Stimulated activated CD8-positive, alpha-beta memory T cell treated with anti-CD3 and anti-CD28 coated beads, Interleukin-7, amount 100 ng/mL, for 24 hours (primary cell): ENCODE measurements at regions not wholly inside any gene's neighbourhood (a gene's known extent, or its start where the extent isn't known, plus 50 kb on each side); places are given as distances from the start of the nearest gene placed in this dataset.

ENCODE experiments used
- DNase-seq: peaks from one replicate; pipeline ENCODE4 v3.0.0-alpha.2; 2020; ENCODE audit warnings: low read depth

- DNase-seq, result no peak
Measured at GRCh38 chr2:144686518-144687215, 166.7 kb upstream of the ZEB2 start.

DNA sequence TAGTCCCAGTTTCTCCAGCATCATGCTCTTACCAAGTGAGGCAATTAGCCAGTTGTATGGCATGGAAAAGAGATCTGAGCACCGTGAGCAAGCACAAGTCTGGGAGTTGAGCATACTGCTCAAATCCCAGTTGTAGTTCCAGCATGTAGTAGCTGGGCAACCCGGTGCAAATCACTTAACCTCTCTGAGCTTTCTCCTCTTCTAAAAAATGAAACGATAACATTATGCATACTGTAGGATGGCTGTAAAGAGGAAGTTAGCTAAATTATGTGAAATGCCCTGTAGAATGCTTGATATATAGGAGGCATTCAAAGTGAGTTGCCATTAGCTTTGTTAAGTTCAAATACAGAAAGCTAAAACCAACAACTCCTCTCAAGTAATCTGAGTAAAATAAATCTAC is 164.0 kb upstream of the ZEB2 start:
- no peak for DNase-seq

DNA sequence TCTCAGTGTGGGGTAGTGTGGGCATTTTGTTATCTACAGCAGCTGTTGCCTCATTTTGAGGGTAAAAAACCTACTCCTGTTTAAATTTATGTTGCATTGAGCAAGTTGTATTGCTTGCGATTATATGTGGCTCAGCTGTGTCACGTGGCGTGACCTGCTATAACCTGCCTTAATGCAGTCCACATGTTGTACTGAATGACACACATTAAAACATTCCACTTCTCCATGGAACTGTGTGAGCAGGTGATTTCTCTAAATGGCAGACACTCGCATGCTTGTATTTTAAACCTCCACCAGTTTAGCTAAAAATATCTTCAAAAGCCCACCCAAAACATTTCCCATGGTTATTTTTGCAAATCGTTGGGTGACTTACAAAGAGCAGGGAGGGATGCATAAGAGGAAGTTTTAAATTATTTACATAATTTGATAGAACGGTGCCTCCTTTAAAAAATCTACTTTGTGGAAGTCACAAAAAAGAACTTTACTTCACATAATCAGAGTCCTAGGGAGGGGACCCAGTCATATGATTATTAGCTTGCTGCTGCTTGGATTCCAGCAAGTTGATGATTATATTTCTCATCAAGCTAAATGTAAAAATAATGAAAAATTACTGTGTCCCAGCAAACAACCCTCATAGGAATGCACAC is 163.3 kb upstream of the ZEB2 start:
- no peak for DNase-seq

- DNase-seq, result no peak
Measured at GRCh38 chr2:144682248-144682647, 162.3 kb upstream of the ZEB2 start.

DNA sequence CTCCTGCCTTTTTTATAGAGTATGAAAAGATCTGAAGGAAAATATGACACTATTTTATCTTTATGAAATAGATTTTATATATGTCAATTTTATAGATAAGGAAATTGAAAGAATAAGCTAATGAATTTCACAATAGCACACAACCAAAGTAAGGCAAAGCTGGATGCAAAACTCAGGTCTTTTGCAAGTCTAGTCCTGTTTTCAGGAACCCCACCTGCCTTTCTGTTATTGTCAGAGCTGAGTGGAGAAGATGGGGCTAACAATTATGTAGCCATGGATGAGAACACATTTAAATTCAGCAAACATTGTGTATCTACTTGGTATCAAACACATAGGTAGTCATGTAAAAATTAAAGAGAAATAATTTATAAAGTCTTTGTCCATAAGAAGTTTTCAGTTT is 161.5 kb upstream of the ZEB2 start:
- no peak for DNase-seq

DNA sequence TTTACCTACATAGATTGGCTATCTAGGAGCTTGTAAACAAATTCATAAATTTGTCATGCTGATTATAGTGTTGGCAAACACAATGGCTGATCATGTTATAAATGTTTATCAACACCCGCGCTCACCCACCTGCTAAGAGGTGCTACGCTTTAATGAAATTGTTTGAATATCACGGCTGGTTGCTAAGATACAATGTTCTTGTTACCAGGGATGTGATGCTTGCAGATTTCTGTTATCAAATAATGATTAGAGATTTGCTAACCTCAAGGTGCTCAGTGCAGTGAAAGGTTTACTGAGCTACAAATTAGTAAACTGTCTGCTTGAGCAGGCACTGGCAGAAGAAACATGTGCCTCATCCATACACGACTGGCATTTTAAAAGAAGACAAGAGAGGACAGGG is 160.0 kb upstream of the ZEB2 start:
- DNase-seq, result no peak

- no peak for DNase-seq
Measured at GRCh38 chr2:144678736-144679135, 158.8 kb upstream of the ZEB2 start.

DNA sequence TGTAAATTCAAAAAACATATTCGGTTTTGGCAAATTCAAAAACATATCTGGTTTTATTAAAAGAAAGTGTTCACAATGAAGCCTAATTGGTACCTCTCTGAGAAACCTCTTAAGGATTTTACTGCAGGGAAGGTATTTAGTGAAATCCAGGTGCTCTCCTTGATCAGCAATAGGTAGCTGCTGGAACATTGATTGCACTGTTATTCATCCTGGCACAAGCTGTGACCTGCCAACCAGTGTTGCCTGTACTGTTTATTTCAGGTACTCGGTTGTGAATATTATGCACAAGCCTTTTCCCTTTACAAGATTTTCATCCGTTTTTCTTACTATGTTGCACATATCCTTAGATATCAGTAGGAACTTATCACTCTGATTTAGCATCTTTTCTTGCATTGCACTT is 155.8 kb upstream of the ZEB2 start:
- no peak for DNase-seq

GRCh38 chr2:144675331-144675730 is 155.4 kb upstream of the ZEB2 start:
- no peak for DNase-seq

DNA sequence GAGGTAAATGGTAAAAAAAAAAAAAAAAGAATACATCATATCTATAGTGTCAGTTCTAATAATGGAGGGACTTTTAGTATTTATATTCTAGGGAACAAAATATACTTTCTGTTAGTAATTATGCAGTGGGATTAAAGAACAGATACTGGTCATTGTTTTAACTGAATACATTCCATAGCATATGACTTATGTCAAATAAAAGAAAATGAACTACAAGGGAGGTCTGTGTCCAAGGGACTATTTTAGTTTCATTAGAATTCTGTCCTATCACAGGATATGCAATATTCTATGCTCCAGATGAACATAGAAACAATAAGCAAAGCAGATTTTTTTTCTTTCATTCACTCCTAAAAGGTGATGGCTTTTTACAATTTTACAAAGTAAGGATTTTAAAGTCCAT is 154.2 kb upstream of the ZEB2 start:
- no peak for DNase-seq

GRCh38 chr2:144673456-144673855 is 153.5 kb upstream of the ZEB2 start:
- DNase-seq, result no peak

GRCh38 chr2:144671695-144672455 is 152.0 kb upstream of the ZEB2 start:
- no peak for DNase-seq

GRCh38 chr2:144670738-144671137 is 150.8 kb upstream of the ZEB2 start:
- no peak for DNase-seq

DNA sequence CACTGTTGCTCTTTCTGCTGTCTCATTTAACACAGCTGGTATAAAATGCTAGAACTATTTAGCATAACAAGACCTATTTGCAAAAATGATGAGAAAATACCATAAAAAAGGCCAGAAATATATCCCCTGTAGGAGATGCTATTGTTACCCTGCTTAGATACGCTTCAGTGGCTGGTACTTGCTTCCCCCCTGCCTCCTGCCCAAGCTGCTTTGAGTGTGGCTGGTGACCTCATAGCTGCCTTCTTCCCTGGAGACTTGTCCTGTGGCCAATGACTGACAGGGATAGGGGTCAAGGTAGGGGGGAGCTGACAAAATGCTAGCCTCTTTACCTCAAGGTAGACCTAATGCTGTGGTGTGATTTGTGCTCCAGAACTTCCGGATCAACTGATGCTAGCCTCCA is 150.2 kb upstream of the ZEB2 start:
- DNase-seq, result no peak

DNA sequence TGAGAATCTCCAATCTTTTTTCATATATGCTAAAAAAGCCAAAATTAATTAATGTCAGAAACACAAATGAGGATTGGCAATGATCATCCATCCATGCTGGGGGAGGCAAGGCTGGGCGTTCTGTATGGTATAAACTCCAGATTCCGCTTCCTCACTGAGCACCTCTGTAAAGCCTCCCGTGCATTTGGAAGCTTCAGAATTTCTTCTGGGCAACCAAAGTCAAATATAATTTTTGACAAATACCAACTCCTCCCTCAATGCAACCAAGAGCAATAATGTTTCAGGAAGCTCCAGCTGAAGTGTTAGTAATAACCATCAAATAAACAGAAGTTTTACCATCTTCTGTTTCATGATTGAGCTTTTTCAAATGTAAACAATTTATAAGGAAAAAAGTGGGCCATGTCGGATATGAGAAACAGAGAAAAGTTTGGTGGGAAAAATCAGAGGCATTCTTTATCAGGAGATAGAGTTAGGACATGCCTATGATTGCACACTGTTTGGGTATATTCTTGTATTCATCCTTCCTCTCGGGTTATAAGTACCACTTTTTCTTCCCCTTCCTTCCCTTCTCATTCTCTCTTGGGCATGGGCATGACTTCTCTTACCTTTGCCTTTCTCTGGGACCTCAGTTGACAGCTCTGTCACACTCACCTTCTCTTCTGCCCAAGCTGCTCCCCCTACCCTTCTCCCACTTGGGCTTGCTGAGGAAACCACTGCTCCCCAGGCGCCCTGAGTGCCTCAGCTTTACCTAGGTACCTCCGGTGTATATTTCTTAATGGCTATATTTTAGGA is 149.5 kb upstream of the ZEB2 start:
- no peak for DNase-seq

DNA sequence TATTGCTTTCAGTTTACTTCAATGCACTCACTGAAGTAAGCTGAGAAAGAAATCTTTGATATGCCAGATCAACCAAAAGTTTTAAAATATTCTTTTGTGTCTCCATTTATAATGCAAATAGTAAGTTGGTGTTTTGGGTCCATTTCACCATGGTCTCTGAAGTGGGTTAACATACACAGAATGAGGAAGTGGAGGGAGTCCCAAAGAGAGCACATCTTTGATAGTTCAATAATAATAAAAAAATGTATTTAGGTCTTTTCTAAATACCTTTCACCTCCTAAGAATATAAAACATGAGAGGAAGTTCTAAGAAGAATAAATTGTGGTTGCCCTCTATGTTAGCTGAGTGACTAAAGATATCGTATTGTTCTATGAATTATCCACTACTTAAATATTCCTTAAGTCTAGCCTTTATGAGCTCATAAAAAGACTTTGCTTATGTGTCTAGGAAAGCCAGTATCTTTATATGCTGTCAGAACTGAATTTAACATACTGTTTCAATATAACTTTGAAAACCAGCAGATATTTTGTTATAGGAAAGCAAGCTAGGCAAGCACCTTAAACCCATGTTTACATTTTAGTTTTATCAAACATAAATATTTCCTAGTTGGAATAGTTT is 148.7 kb upstream of the ZEB2 start:
- DNase-seq, result no peak

- DNase-seq, result no peak
Measured at GRCh38 chr2:144666032-144666431, 146.1 kb upstream of the ZEB2 start.

- no peak for DNase-seq
Measured at GRCh38 chr2:144663207-144663606, 143.3 kb upstream of the ZEB2 start.

GRCh38 chr2:144660518-144661316 is 140.8 kb upstream of the ZEB2 start:
- no peak for DNase-seq

DNA sequence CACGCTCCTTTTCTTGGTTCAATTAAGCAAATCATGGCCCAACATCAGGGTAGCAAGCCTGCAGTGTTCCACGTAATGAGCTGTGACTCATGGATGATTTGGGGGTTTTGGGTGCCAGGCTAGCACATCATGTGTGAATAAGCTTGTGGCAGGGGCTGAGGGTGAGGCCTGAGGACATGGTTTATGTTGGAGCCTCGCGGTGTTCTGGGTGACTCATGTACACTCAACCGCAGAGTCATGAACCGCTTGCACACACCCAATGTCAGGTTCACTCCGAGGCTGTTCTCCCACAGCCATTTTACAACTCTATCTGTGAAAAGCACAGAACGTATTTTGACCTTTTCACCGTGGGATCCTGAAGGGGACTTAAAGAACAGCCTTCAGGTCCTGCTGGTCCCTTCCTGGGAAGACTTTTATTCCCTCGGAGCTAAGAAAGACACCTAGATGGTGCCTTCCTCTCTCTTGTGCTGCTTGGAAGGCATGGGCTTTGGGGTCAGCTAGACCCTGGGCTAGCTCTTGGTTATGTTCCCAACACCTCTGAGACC is 139.9 kb upstream of the ZEB2 start:
- no peak for DNase-seq

- DNase-seq, result no peak
Measured at GRCh38 chr2:144654523-144654922, 134.6 kb upstream of the ZEB2 start.
